NCI-H1436 treated with DMSO at 0.1 percent for 48 hours (cell line): ENCODE measurements at regions not wholly inside any gene's neighbourhood (a gene's known extent, or its start where the extent isn't known, plus 50 kb on each side); places are given as distances from the start of the nearest gene placed in this dataset.
A peak's percentile ranks its signal among the peaks of the same experiment; 100 is the strongest.
"Not testable (repeated sequence)": the region's sequence is repeated elsewhere in the genome, so short reads cannot be mapped to it uniquely, and the experiment has no call there.

ENCODE experiments used
- DNase-seq: peaks from one replicate; lab custom pipeline; 2025; lab: John Stamatoyannopoulos, UW

DNA sequence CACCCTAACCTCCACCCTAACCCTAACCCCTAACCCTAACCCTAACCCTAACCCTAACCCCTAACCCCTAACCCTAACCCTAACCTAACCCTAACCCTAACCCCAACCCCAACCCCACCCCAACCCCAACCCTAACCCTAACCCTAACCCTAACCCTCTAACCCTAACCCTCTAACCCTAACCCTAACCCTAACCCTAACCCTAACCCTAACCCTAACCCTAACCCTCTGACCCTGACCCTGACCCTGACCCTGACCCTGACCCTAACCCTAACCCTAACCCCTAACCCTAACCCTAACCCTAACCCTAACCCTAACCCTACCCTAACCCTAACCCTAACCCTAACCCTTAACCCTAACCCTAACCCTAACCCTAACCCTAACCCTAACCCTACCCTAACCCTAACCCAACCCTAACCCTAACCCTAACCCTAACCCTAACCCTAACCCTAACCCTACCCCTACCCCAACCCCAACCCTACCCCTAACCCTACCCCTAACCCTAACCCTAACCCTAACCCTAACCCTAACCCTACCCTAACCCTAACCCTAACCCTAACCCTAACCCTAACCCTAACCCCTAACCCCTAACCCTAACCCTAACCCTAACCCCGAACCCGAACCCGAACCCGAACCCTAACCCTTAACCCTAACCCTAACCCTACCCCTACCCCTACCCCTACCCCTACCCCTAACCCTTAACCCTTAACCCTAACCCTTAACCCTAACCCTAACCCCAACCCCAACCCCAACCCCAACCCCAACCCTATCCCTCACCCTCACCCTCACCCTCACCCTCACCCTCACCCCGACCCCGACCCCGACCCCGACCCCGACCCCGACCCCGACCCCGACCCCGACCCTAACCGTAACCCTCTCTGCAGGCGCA, 186.2 kb upstream of the CHL1 start:
- DNase-seq, result not testable (repeated sequence)

GRCh38 chr3:11734-12133, 184.8 kb upstream of the CHL1 start:
- no peak for DNase-seq

- no peak for DNase-seq
Observed at GRCh38 chr3:14652-15051, 181.9 kb upstream of the CHL1 start.

DNA sequence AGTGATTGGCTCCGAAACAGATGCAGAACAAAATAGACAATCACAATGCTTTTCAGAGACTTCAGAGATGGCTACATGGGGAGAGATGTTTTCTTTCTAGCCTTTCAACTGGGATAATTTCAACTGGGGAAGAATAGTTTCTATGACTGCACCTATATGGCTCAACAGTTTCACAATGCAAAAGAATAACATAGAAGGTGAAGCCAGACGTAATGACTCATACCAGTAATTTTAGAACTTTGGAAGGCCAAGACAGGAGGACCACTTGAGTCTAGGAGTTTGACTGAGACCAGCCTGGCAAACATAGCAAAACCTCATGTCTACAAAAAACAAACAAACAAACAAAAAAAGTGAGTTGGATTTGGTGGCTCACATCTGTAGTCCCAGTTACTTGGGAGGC, 180.2 kb upstream of the CHL1 start:
- no peak for DNase-seq

GRCh38 chr3:20421-20820, 176.1 kb upstream of the CHL1 start:
- no peak for DNase-seq

GRCh38 chr3:24006-24405, 172.6 kb upstream of the CHL1 start:
- no peak for DNase-seq

DNA sequence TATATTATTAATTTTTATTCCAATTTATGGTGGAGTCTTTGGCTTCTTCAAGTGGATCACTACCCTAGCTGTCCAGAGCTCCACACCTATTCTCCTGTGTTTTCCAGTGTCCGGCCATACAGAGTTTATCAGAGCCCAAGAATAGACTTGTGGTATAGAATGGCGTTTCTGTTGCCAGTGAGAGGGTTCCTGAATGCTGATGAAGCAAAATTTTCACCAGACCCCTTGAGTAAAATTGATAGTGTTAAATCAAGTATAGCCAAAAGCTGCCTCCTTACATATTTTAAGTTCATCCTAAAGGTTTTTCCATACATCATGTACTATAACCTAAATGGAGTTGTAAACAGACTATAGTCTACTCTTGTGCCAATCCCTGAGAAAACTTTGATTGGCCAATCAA, 171.5 kb upstream of the CHL1 start:
- no peak for DNase-seq

DNA sequence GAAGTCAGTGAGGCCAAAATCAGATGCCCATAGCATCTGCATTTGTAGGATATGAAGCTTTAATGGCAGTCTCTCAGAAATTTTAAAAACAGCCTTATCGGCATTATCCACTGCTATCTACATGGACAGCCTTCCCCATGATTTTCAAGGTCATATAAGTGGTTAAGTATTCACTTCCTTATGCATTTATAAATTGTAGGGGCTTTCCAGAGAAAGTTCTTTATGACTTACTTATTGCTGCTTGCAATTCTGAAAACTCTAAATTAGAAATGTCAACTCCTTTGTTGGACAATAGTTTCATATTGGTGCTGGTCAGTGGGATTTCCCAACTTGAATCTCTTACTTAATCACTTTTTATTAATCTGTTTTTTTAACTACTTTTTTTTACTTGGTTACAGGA, 160.6 kb upstream of the CHL1 start:
- DNase-seq, result not testable (repeated sequence)

DNA sequence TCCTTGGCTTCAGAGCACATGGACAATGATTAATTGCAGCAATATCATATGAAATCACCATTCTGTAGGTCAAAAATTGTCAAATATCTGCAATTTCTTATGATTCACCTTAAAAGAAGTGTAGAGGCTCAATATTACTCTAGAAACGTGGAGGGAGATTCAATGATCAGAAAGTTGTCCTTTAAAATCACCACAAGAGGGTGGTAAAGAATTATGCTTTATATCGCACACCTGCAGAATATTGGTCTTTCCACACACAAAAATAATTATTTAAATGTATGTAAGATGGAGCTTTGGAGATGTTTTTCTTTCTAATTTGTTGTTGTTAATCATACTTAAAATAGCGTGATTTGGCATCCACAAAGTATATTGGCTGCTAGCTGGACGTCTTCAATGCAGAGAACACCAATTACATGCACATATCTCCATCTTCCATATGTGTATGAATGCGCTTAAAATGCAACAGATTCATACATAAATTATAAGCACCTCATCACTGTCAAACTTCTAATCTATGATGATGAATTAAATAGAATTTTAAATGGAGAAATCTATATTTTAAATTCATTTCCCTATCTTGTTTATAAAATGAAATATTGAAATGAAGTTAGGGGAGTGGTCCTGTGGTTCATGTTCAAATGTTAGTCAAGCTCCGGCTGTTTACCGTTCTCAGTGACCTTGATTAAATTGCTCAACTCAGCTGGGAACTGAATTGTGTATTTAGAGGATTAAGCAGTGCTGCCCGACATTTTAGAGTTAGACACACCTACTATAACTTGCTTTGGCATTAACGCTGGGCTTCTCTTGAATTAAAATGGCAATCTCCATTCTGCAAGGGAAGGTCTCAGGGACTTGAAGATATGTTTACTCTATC, 153.5 kb upstream of the CHL1 start:
- DNase-seq, result not testable (repeated sequence)

- DNase-seq, result no peak
Observed at GRCh38 chr3:44028-44676, 152.4 kb upstream of the CHL1 start.

DNA sequence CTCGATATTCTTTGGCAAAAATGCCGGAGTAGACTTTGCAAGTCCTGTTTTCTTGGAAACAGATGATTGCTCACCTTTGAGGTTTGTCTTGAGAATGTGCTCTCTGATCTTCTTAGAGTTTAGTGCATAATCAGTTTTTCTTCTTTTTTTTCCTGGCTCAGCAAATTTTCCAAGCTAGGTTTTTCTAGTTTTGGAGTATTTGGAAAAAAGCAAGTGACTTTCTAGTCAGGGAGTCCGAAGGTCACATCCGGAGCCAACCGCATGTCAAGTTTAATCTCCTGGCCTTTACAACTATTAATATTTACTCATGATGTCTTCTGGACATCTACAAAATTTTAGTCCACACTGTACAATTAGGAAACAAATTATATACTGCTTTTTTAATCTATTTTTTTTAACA, 151.6 kb upstream of the CHL1 start:
- not testable (repeated sequence) for DNase-seq

DNA sequence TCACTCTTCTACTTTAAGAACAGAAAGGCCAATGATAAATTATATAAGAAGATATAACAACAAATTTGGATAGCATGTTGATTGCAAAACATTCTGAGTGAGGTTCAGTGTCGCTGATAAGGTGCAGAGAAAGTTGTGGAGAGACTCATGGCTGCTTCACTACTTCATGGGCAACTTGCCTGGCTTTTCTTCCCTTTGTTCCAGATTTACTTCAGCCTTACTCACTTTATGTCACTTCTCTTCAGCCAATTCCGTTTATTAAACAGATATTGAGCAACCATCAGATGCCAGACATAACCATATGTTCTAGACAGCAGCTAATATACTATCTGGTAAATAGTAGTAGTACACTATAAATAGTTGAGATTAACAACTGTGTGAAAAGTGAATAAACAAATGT, 150.0 kb upstream of the CHL1 start:
- no peak for DNase-seq

- peak; percentile 47 for DNase-seq
Observed at GRCh38 chr3:53441-53840, 143.1 kb upstream of the CHL1 start.

DNA sequence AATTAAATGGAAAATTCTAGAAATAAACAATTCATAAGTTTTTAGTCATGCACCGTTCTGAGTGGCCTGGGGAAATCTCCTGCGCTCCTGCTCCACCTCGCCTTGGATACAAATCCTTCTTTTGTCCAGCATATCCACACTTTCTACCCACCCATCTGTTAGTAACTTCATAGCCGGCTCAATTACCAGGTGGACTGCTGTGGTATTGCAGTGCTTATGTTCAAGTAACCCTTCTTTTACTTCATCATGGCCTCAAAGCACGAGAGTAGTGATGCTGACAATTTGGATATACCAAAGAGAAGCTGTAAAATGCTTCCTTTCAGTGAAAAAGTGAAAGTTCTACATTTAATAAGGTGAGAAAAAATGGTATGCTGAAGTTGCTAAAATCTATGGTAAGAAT, 142.3 kb upstream of the CHL1 start:
- no peak for DNase-seq

GRCh38 chr3:56672-57071, 139.9 kb upstream of the CHL1 start:
- DNase-seq, result no peak

- no peak for DNase-seq
Observed at GRCh38 chr3:59854-60253, 136.7 kb upstream of the CHL1 start.

GRCh38 chr3:63095-63765, 133.3 kb upstream of the CHL1 start:
- DNase-seq, result no peak

- DNase-seq, result no peak
Observed at GRCh38 chr3:69690-70089, 126.9 kb upstream of the CHL1 start.

DNA sequence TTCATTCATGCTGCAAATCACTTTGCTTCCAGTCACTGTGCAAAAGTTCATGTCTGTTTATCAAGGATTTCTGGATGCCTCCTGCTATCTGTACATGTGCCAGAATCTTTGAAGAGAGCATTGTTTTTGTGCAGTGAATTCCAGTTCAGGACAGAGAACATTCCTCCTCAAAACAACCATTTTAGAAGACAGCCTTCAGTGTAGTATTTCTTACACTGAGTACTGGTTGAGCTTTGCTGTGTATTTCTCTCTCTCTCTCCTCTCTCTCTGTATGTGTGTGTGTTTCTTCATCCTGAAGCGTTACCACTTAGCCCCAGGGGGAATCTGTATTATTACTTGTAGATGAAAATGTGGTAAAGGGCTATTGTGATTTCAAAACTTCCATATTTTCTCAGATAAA, 123.8 kb upstream of the CHL1 start:
- no peak for DNase-seq

DNA sequence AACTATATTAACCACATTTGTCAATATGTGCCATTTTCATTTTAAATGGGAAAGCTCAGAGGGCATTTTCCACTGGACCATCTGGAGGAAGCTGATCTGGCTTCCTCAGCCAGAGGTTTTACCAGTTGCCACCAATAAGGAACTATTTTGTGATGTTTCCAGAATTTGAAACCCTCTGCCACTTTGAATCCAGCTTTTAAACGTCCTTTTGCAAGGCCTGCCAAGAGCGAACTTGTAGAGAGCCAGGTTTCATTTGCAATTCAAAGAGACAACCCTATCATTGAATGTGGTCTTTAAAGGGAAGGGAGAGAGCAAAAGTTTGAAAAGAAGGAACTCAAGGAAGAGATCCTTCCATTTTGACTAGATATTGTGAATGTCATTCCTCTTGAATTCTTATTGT, 123.3 kb upstream of the CHL1 start:
- no peak for DNase-seq

- DNase-seq, result no peak
Observed at GRCh38 chr3:74676-75243, 121.8 kb upstream of the CHL1 start.

- DNase-seq, result no peak
Observed at GRCh38 chr3:75260-75659, 121.3 kb upstream of the CHL1 start.
